ENCODE measurements at regions not wholly inside any gene's neighbourhood (a gene's known extent, or its start where the extent isn't known, plus 50 kb on each side); places are given as distances from the start of the nearest gene placed in this dataset.
A peak's percentile ranks its signal among the peaks of the same experiment; 100 is the strongest.

GRCh38 chr12:93104535-93104934 lies 175.4 kb upstream of the EEA1 start:
- no peak overlapping the region for H3K4me3 ChIP-seq (ENCODE audit: low read length in 2 of 2)
- H3K9ac ChIP-seq (ENCODE audit: low read length in 2 of 2): no peak overlapping the region
- no peaks in the 10 kb centered on the region for H3K9me3 ChIP-seq (ENCODE audit: control insufficient read depth in 2 of 2, low read length in 2 of 2)
- no peaks in the 10 kb centered on the region for H3K27me3 ChIP-seq (ENCODE audit: control insufficient read depth in 1 of 2, insufficient read depth in 2 of 2, low read length in 2 of 2)
- no peak overlapping the region for H3K27ac ChIP-seq (ENCODE audit: low read length)
- no peaks in the 10 kb centered on the region for H3K36me3 ChIP-seq (ENCODE audit: control insufficient read depth in 2 of 2, insufficient read depth in 2 of 2, low read length in 2 of 2)
- H3K4me1 ChIP-seq (ENCODE audit: control insufficient read depth, insufficient read depth, low read length): peaks cover 38% of the 10 kb centered on the region

- peaks cover 34% of the 10 kb centered on the region for H3K4me1 ChIP-seq (ENCODE audit: control insufficient read depth, insufficient read depth, low read length)
- H3K27ac ChIP-seq (ENCODE audit: low read length): peak overlapping the region; percentile 70
- no peaks in the 10 kb centered on the region for H3K9me3 ChIP-seq (ENCODE audit: control insufficient read depth in 2 of 2, low read length in 2 of 2)
- H3K9ac ChIP-seq (ENCODE audit: low read length in 2 of 2): no peak overlapping the region
- no peaks in the 10 kb centered on the region for H3K36me3 ChIP-seq (ENCODE audit: control insufficient read depth in 2 of 2, insufficient read depth in 2 of 2, low read length in 2 of 2)
- H3K27me3 ChIP-seq (ENCODE audit: control insufficient read depth in 1 of 2, insufficient read depth in 2 of 2, low read length in 2 of 2): no peaks in the 10 kb centered on the region
- H3K4me3 ChIP-seq (ENCODE audit: low read length in 2 of 2): no peak overlapping the region
These were observed 177.8 kb upstream of the EEA1 start for GRCh38 chr12:93106910-93107309.

GRCh38 chr12:93107514-93108312 lies 178.6 kb upstream of the EEA1 start:
- Histone ChIP-seq H3K36me3 (ENCODE audit: control insufficient read depth in 2 of 2, insufficient read depth in 2 of 2, low read length in 2 of 2) (no peaks in the 10 kb centered on the region), H3K27me3 (ENCODE audit: control insufficient read depth in 1 of 2, insufficient read depth in 2 of 2, low read length in 2 of 2) (no peaks in the 10 kb centered on the region), H3K9me3 (ENCODE audit: control insufficient read depth in 2 of 2, low read length in 2 of 2) (no peaks in the 10 kb centered on the region), H3K4me1 (ENCODE audit: control insufficient read depth, insufficient read depth, low read length) (peaks cover 34% of the 10 kb centered on the region), H3K27ac (ENCODE audit: low read length) (peak overlapping the region; percentile 70), H3K4me3 (ENCODE audit: low read length in 2 of 2) (peak overlapping the region in 1 of 2 donors; percentile 10), H3K9ac (ENCODE audit: low read length in 2 of 2) (no peak overlapping the region)

- peaks cover 34% of the 10 kb centered on the region for H3K4me1 ChIP-seq (ENCODE audit: control insufficient read depth, insufficient read depth, low read length)
- H3K9ac ChIP-seq (ENCODE audit: low read length in 2 of 2): no peak overlapping the region
- H3K4me3 ChIP-seq (ENCODE audit: low read length in 2 of 2): no peak overlapping the region
- no peaks in the 10 kb centered on the region for H3K27me3 ChIP-seq (ENCODE audit: control insufficient read depth in 1 of 2, insufficient read depth in 2 of 2, low read length in 2 of 2)
- H3K27ac ChIP-seq (ENCODE audit: low read length): peak overlapping the region; percentile 46
- no peaks in the 10 kb centered on the region for H3K9me3 ChIP-seq (ENCODE audit: control insufficient read depth in 2 of 2, low read length in 2 of 2)
- no peaks in the 10 kb centered on the region for H3K36me3 ChIP-seq (ENCODE audit: control insufficient read depth in 2 of 2, insufficient read depth in 2 of 2, low read length in 2 of 2)
These were observed 179.9 kb upstream of the EEA1 start for GRCh38 chr12:93108985-93109384.

GRCh38 chr12:93109551-93110203 lies 180.6 kb upstream of the EEA1 start:
- Histone ChIP-seq H3K4me3 (ENCODE audit: low read length in 2 of 2) (no peak overlapping the region), H3K36me3 (ENCODE audit: control insufficient read depth in 2 of 2, insufficient read depth in 2 of 2, low read length in 2 of 2) (no peaks in the 10 kb centered on the region), H3K9me3 (ENCODE audit: control insufficient read depth in 2 of 2, low read length in 2 of 2) (no peaks in the 10 kb centered on the region), H3K27ac (ENCODE audit: low read length) (peak overlapping the region; percentile 46), H3K27me3 (ENCODE audit: control insufficient read depth in 1 of 2, insufficient read depth in 2 of 2, low read length in 2 of 2) (no peaks in the 10 kb centered on the region), H3K4me1 (ENCODE audit: control insufficient read depth, insufficient read depth, low read length) (peaks cover 33% of the 10 kb centered on the region), H3K9ac (ENCODE audit: low read length in 2 of 2) (no peak overlapping the region)

GRCh38 chr12:93111773-93112172 lies 182.7 kb upstream of the EEA1 start:
- Histone ChIP-seq H3K9ac (ENCODE audit: low read length in 2 of 2) (no peak overlapping the region), H3K9me3 (ENCODE audit: control insufficient read depth in 2 of 2, low read length in 2 of 2) (no peaks in the 10 kb centered on the region), H3K4me3 (ENCODE audit: low read length in 2 of 2) (no peak overlapping the region), H3K36me3 (ENCODE audit: control insufficient read depth in 2 of 2, insufficient read depth in 2 of 2, low read length in 2 of 2) (no peaks in the 10 kb centered on the region), H3K27me3 (ENCODE audit: control insufficient read depth in 1 of 2, insufficient read depth in 2 of 2, low read length in 2 of 2) (no peaks in the 10 kb centered on the region), H3K4me1 (ENCODE audit: control insufficient read depth, insufficient read depth, low read length) (peaks cover 44% of the 10 kb centered on the region), H3K27ac (ENCODE audit: low read length) (no peak overlapping the region)

GRCh38 chr12:93113317-93114006 lies 184.4 kb upstream of the EEA1 start:
- Histone ChIP-seq H3K9me3 (ENCODE audit: control insufficient read depth in 2 of 2, low read length in 2 of 2) (no peaks in the 10 kb centered on the region), H3K27ac (ENCODE audit: low read length) (peak overlapping the region; percentile 1), H3K9ac (ENCODE audit: low read length in 2 of 2) (no peak overlapping the region), H3K36me3 (ENCODE audit: control insufficient read depth in 2 of 2, insufficient read depth in 2 of 2, low read length in 2 of 2) (no peaks in the 10 kb centered on the region), H3K4me1 (ENCODE audit: control insufficient read depth, insufficient read depth, low read length) (peaks cover 31% of the 10 kb centered on the region), H3K27me3 (ENCODE audit: control insufficient read depth in 1 of 2, insufficient read depth in 2 of 2, low read length in 2 of 2) (no peaks in the 10 kb centered on the region), H3K4me3 (ENCODE audit: low read length in 2 of 2) (no peak overlapping the region)

- Histone ChIP-seq H3K36me3 (ENCODE audit: control insufficient read depth in 2 of 2, insufficient read depth in 2 of 2, low read length in 2 of 2) (no peaks in the 10 kb centered on the region), H3K4me3 (ENCODE audit: low read length in 2 of 2) (peak overlapping the region in 1 of 2 donors; percentile 52), H3K27me3 (ENCODE audit: control insufficient read depth in 1 of 2, insufficient read depth in 2 of 2, low read length in 2 of 2) (no peaks in the 10 kb centered on the region), H3K9ac (ENCODE audit: low read length in 2 of 2) (no peak overlapping the region), H3K9me3 (ENCODE audit: control insufficient read depth in 2 of 2, low read length in 2 of 2) (no peaks in the 10 kb centered on the region), H3K4me1 (ENCODE audit: control insufficient read depth, insufficient read depth, low read length) (peaks cover 19% of the 10 kb centered on the region), H3K27ac (ENCODE audit: low read length) (peak overlapping the region; percentile 60)
These were observed 186.1 kb upstream of the EEA1 start for GRCh38 chr12:93115198-93115601.

- Histone ChIP-seq H3K36me3 (ENCODE audit: control insufficient read depth in 2 of 2, insufficient read depth in 2 of 2, low read length in 2 of 2) (no peaks in the 10 kb centered on the region), H3K9me3 (ENCODE audit: control insufficient read depth in 2 of 2, low read length in 2 of 2) (no peaks in the 10 kb centered on the region), H3K27me3 (ENCODE audit: control insufficient read depth in 1 of 2, insufficient read depth in 2 of 2, low read length in 2 of 2) (no peaks in the 10 kb centered on the region), H3K27ac (ENCODE audit: low read length) (peak overlapping the region; percentile 60), H3K4me1 (ENCODE audit: control insufficient read depth, insufficient read depth, low read length) (peaks cover 19% of the 10 kb centered on the region), H3K4me3 (ENCODE audit: low read length in 2 of 2) (peak overlapping the region in 1 of 2 donors; percentile 15), H3K9ac (ENCODE audit: low read length in 2 of 2) (no peak overlapping the region)
These were observed 186.6 kb upstream of the EEA1 start for GRCh38 chr12:93115646-93116045.

GRCh38 chr12:93116632-93117031 lies 187.5 kb upstream of the EEA1 start:
- H3K9me3 ChIP-seq (ENCODE audit: control insufficient read depth in 2 of 2, low read length in 2 of 2): no peaks in the 10 kb centered on the region
- no peaks in the 10 kb centered on the region for H3K36me3 ChIP-seq (ENCODE audit: control insufficient read depth in 2 of 2, insufficient read depth in 2 of 2, low read length in 2 of 2)
- no peaks in the 10 kb centered on the region for H3K27me3 ChIP-seq (ENCODE audit: control insufficient read depth in 1 of 2, insufficient read depth in 2 of 2, low read length in 2 of 2)
- no peak overlapping the region for H3K9ac ChIP-seq (ENCODE audit: low read length in 2 of 2)
- no peak overlapping the region for H3K4me3 ChIP-seq (ENCODE audit: low read length in 2 of 2)
- no peak overlapping the region for H3K27ac ChIP-seq (ENCODE audit: low read length)
- peaks cover 19% of the 10 kb centered on the region for H3K4me1 ChIP-seq (ENCODE audit: control insufficient read depth, insufficient read depth, low read length)
